ENCODE measurements at regions not wholly inside any gene's neighbourhood (a gene's known extent, or its start where the extent isn't known, plus 50 kb on each side); places are given as distances from the start of the nearest gene placed in this dataset.

GRCh38 chr5:82854956-82855355 is 222.2 kb downstream of the TMEM167A start:
- Histone ChIP-seq H3K4me1 (ENCODE audit: control insufficient read depth in 4 of 4, insufficient read depth in 4 of 4, low read length in 3 of 4) (no peaks in the 10 kb centered on the region), H3K36me3 (ENCODE audit: control insufficient read depth in 4 of 4, insufficient read depth in 3 of 4, low read depth in 1 of 4, low read length in 3 of 4) (no peaks in the 10 kb centered on the region), H3K9me3 (ENCODE audit: control insufficient read depth in 4 of 4, low read length in 3 of 4) (no peaks in the 10 kb centered on the region), H3K4me3 (ENCODE audit: low read depth in 1 of 3, low read length in 3 of 3) (no peak overlapping the region), H3K27me3 (ENCODE audit: control insufficient read depth in 4 of 4, insufficient read depth in 4 of 4, low read length in 3 of 4) (peaks cover 0 to 2% (median 0%) of the 10 kb centered on the region in 4 donors), H3K9ac (ENCODE audit: low read depth in 1 of 2, low read length in 2 of 2) (no peak overlapping the region), H3K27ac (ENCODE audit: low read depth in 1 of 2, low read length in 2 of 2) (no peak overlapping the region)
- TF ChIP-seq RAD21 (IDR thresholded peaks at IDR 0.05) (no peak), ZBTB33 (IDR thresholded peaks at IDR 0.05) (no peak), HNF4G (IDR thresholded peaks at IDR 0.05) (no peak), JUND (IDR thresholded peaks at IDR 0.05) (no peak), NR2F2 (IDR thresholded peaks at IDR 0.05) (no peak), YY1 (IDR thresholded peaks at IDR 0.05) (no peak), SP1 (IDR thresholded peaks at IDR 0.05) (no peak), CTCF (IDR thresholded peaks at IDR 0.05; ENCODE audit: low read depth, low read length, missing input control) (no peak), RXRA (IDR thresholded peaks at IDR 0.05) (no peak), REST (IDR thresholded peaks at IDR 0.05) (no peak), HNF4A (conservative IDR thresholded peaks at IDR 0.05) (no peak), EGR1 (IDR thresholded peaks at IDR 0.05; ENCODE audit: low read depth in 2 of 2) (no peak), GABPA (IDR thresholded peaks at IDR 0.05 in 1 of 2, conservative IDR thresholded peaks at IDR 0.05 in 1 of 2) (no peak), FOXA1 (IDR thresholded peaks at IDR 0.05) (no peak), FOXA2 (IDR thresholded peaks at IDR 0.05) (no peak), TAF1 (conservative IDR thresholded peaks at IDR 0.05) (no peak), MAX (IDR thresholded peaks at IDR 0.05) (no peak), ATF3 (IDR thresholded peaks at IDR 0.05) (no peak)
- 62% methylated on average over 3 of the region's 3 CpGs for WGBS
- no peak for DNase-seq (ENCODE audit: low spot score)
